SK-N-MC (cell line): ENCODE measurements at regions not wholly inside any gene's neighbourhood (a gene's known extent, or its start where the extent isn't known, plus 50 kb on each side); places are given as distances from the start of the nearest gene placed in this dataset.

ENCODE experiments used
- DNase-seq: peaks from one replicate; pipeline ENCODE4 v3.0.0-alpha.2; 2011; ENCODE audit warnings: low read depth, low spot score
- H3K27ac ChIP-seq: fragments of 200-600 bp; sonication (generic); 2 replicates; pipeline ENCODE4 v1.5.1; 2016; ENCODE audit warnings: mixed run types
- H3K36me3 ChIP-seq: fragments of 200-600 bp; sonication (generic); 2 replicates; pipeline ENCODE4 v1.6.1; 2017; ENCODE audit warnings: antibody characterized with exemption, low read length, mixed read lengths; ENCODE audit not compliant: insufficient read depth
- H3K4me3 ChIP-seq: fragments of 200-600 bp; sonication (generic); 2 replicates; pipeline ENCODE4 v1.5.1; 2016
- H3K9ac ChIP-seq: fragments of 200-600 bp; sonication (generic); 2 replicates; pipeline ENCODE4 v1.8.0; 2017; ENCODE audit warnings: mixed run types, mixed read lengths; ENCODE audit not compliant: insufficient read length
- H3K9me3 ChIP-seq: fragments of 200-600 bp; sonication (generic); 2 replicates; pipeline ENCODE4 v1.6.1; 2017; ENCODE audit warnings: low read depth, mild to moderate bottlenecking, antibody characterized with exemption, low read length, moderate library complexity, mixed read lengths
- EZH2 ChIP-seq: fragments of 200-600 bp; sonication (generic); IDR thresholded peaks from one replicate; pipeline ENCODE4 v1.6.1; 2017; ENCODE audit warnings: antibody characterized with exemption
- FOXP2 ChIP-seq: optimal IDR thresholded peaks from 2 replicates; pipeline ENCODE3; 2011; ENCODE audit warnings: mild to moderate bottlenecking, moderate library complexity; ENCODE audit not compliant: insufficient read depth; ENCODE audit errors: extremely low read length, control extremely low read depth
- POLR2AphosphoS5 ChIP-seq: IDR thresholded peaks from 2 replicates; pipeline ENCODE4 v1.6.1; 2012; ENCODE audit warnings: mild to moderate bottlenecking, low read depth, low read length, borderline replicate concordance

DNA sequence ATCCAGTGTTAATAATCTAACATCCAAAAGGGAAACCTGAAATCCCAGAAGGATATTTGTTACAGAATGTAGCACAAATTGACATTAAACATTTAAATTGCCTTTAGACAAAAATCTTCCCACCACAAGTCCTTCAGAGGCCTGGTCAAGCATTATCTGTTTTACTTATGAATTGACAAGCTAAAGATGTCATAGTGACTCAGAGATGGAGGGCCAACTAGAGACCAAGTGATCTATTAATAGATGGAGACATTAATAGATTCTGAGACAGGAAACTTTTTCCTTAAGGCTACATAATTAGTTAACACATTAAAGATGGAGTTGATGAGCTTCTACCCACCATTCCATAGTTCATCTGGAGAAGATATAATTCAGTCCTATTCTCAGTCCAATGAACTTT, 526.2 kb downstream of the IRS1 start:
- Histone ChIP-seq H3K4me3 (no peak overlapping the region), H3K9me3 (no peaks in the 10 kb centered on the region), H3K9ac (no peak overlapping the region), H3K36me3 (no peaks in the 10 kb centered on the region), H3K27ac (no peak overlapping the region)
- DNase-seq, result no peak
- no peak for TF ChIP-seq FOXP2
- no peak for TF ChIP-seq EZH2
- no peak for TF ChIP-seq POLR2AphosphoS5

GRCh38 chr2:226272435-226272834, 527.2 kb downstream of the IRS1 start:
- Histone ChIP-seq H3K9me3 (no peaks in the 10 kb centered on the region), H3K4me3 (no peak overlapping the region), H3K36me3 (no peaks in the 10 kb centered on the region), H3K27ac (no peak overlapping the region), H3K9ac (no peak overlapping the region)
- DNase-seq, result no peak
- no peak for TF ChIP-seq POLR2AphosphoS5
- no peak for TF ChIP-seq EZH2
- TF ChIP-seq FOXP2, result no peak

GRCh38 chr2:226270285-226271058, 529.1 kb downstream of the IRS1 start:
- Histone ChIP-seq H3K9me3 (no peaks in the 10 kb centered on the region), H3K4me3 (no peak overlapping the region), H3K36me3 (no peaks in the 10 kb centered on the region), H3K27ac (no peak overlapping the region), H3K9ac (no peak overlapping the region)
- TF ChIP-seq EZH2 (no peak), POLR2AphosphoS5 (no peak), FOXP2 (no peak)
- DNase-seq, result no peak

DNA sequence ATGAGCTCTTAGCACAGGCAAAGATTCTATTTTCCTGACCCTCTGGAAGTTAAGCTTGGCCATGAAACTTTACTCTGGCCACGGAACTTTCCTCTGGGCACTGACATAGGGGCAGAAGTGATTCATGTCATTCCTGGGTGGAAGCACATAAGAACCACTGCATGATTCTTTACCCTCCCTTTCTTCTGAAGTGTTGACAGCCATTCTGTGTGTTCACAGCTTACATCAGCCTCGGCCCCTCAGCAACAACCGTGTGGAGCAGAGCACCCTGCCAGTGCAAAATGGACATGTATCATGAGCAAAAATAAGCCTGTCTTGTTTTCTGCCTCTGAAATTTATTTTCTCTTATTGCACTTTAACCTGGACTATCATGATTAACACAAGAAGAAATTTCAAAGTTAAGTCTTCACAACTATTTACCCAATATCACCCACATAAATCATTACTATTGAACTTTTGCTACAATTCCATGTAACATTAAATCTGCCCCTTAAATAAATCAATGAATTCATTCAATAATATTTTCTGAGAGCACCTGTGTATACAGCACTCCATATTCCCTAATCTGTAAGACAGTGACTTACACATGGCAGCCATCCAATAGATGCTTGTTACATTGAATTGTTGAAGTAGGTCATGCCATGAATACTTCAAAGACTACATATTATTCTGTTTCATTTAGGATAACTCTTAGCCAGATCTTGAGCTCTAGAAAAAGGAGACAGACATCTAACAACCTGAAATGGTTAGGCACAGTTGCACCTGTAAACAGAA, 531.9 kb downstream of the IRS1 start:
- H3K4me3 ChIP-seq, result no peak overlapping the region
- no peaks in the 10 kb centered on the region for H3K9me3 ChIP-seq
- TF ChIP-seq POLR2AphosphoS5 (no peak), FOXP2 (no peak), EZH2 (no peak)
- no peak overlapping the region for H3K9ac ChIP-seq
- H3K27ac ChIP-seq, result no peak overlapping the region
- no peaks in the 10 kb centered on the region for H3K36me3 ChIP-seq
- DNase-seq, result no peak

DNA sequence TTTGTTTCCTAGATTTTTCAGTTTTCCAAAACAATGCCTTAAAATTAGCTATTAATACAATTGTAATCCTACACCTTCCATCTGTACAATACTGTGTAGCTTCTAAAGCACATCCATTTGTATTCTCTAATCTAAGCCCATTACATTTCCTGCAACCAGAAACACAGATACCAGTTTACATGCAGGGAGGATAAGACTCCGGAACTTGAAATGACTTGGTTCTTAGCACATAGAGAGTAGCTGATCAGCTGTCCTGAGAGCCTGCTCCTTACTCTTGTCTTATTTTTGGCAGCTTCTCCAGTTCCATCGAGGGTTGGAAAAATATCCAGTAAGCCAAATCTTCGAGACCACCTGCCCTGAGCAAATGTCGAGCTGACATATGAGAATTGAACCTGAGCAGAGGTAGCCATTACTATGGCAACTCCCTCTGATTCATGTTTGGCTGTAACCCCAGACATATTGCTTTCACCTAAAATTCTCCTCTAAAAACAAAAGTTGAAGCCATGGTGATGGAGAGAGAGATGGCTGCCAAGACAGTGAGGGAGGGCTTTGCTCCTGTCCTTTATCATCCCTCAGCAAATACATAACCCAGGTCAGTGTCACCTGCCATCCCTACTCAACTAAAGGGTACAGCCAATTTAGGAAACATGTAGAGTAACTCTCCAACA, 542.8 kb downstream of the IRS1 start:
- no peaks in the 10 kb centered on the region for H3K36me3 ChIP-seq
- H3K4me3 ChIP-seq, result no peak overlapping the region
- TF ChIP-seq POLR2AphosphoS5 (no peak), FOXP2 (no peak), EZH2 (no peak)
- H3K9me3 ChIP-seq, result no peaks in the 10 kb centered on the region
- H3K27ac ChIP-seq, result no peak overlapping the region
- H3K9ac ChIP-seq, result no peak overlapping the region
- no peak for DNase-seq

DNA sequence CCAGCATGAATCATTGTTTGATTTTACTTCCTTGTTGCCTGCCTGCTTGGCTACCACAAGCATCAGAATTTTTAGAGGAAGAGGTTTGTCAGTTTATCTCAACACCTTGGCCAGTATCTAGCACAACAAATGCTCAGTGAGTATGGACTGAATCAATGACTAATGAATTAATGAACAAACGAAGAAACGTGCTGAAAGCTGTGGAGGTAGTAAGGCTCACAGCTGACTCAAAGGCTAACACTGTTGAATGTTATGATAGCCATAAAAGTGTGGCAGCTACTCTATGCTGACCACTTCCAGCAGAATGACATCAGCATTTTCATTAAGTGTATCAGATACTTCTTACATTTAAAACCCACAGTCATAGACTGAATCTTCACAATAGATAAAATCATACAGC, 543.4 kb downstream of the IRS1 start:
- Histone ChIP-seq H3K9ac (no peak overlapping the region), H3K9me3 (no peaks in the 10 kb centered on the region), H3K27ac (no peak overlapping the region), H3K36me3 (no peaks in the 10 kb centered on the region), H3K4me3 (no peak overlapping the region)
- no peak for DNase-seq
- TF ChIP-seq EZH2, result no peak
- TF ChIP-seq POLR2AphosphoS5, result no peak
- TF ChIP-seq FOXP2, result no peak

- TF ChIP-seq POLR2AphosphoS5, result no peak
- no peak for TF ChIP-seq EZH2
- TF ChIP-seq FOXP2, result no peak
- Histone ChIP-seq H3K27ac (no peak overlapping the region), H3K36me3 (no peaks in the 10 kb centered on the region), H3K4me3 (no peak overlapping the region), H3K9ac (no peak overlapping the region), H3K9me3 (no peaks in the 10 kb centered on the region)
- no peak for DNase-seq
These were observed 548.0 kb downstream of the IRS1 start for GRCh38 chr2:226251661-226252060.

DNA sequence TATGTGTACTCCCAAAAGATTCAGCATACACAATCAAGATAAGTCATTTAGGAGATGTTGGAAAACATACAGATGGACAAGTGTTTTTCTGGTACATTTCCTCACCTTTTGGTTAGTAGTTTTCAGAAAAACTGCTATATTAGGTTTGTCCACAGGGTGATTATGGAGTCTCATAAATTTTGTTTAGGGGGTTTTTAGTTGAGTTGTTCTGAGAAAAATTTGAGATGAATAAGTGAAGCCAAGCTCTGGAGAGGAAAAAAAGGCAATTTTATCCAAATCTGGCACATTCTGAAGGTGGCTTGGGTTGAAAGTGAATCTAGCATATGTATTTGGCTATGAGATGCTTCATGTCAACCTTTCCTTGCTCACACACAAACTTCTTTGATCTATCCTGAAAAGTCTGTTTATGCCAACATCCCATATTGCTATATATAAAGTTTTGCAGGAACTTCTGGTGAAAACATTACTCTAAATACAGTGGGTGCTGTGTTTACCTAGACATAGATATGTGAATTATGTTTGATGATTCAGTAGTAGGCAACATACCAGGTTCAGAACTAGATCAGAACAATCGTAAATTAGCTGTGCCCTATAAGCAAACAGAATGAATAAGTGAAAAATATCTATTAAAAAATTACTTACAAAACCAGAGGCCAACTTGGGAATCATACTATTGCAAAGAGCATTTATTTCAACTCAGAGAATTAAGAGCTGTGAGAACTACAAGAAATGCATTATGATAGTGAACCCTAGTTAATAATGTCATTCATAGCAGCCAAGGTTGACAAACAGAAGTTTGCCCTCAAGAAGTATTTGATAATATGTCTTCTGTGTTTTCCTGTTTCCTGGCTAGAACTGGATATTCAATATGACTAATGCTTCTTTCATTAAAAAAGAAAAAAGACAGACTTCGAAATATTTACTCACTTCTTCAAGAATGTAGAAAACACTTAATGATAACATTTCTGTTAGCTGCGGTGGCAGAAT, 552.0 kb downstream of the IRS1 start:
- Histone ChIP-seq H3K4me3 (no peak overlapping the region), H3K9me3 (no peaks in the 10 kb centered on the region), H3K27ac (no peak overlapping the region), H3K9ac (no peak overlapping the region), H3K36me3 (no peaks in the 10 kb centered on the region)
- TF ChIP-seq EZH2 (no peak), FOXP2 (no peak), POLR2AphosphoS5 (no peak)
- DNase-seq, result no peak
